HepG2 (cell line): ENCODE measurements at regions not wholly inside any gene's neighbourhood (a gene's known extent, or its start where the extent isn't known, plus 50 kb on each side); places are given as distances from the start of the nearest gene placed in this dataset.

Source experiments
- ATAC-seq: fragments of 200-7000 bp; cut with Tn5 transposase; 3 replicates; pipeline ENCODE4 v1.9.1; 2020; ENCODE audit warnings: mild to moderate bottlenecking, moderate library complexity
- BruUV-seq: library from RNA; stranded (reverse); fragments of 400-500 nt; replicated peaks from 2 replicates; lab custom pipeline; 2021; lab: Mats Ljungman, UMichigan
- CTCF ChIA-PET: fragments of 300-600 bp; formaldehyde crosslinking; extraction: SDS; loops from one replicate; lab custom pipeline; 2021; ENCODE audit warnings: low total read pairs, inconsistent platforms, low intra/inter-chr PET ratio; lab: Yijun Ruan, JAX
- POLR2A ChIA-PET: fragments of 350-600 bp; sonication (Branson Sonifier 250); formaldehyde crosslinking; loops from one replicate; lab custom pipeline; 2020; ENCODE audit warnings: antibody characterized with exemption, inconsistent platforms; lab: Yijun Ruan, JAX
- DNase-seq: peaks from one replicate; pipeline ENCODE4 v3.0.0-alpha.2; 2015; ENCODE audit warnings: low spot score
- FAIRE-seq: peaks from 3 replicates; lab custom pipeline; 2011; peaks lifted over from hg19 to GRCh38; lab: Jason Lieb, UNC
- H2AFZ ChIP-seq: one replicate; pipeline ENCODE4 v1.6.1; 2011; ENCODE audit warnings: low read length, inconsistent platforms
- H3K27ac ChIP-seq: fragments of 300-600 bp; 3 replicates; pipeline ENCODE4 v1.8.0; 2011; ENCODE audit warnings: mixed run types, mild to moderate bottlenecking, mixed read lengths, low read length, inconsistent platforms; ENCODE audit not compliant: insufficient read depth; ENCODE audit errors: extremely low read length
- H3K27me3 ChIP-seq, 2 experiments: fragments of 200-600 bp in 1 of 2; 2 replicates in 1 of 2; 3 replicates in 1 of 2; pipeline versions ENCODE4 v1.6.0 to v1.8.0; 2011; ENCODE audit warnings: low read length in 2 of 2, mild to moderate bottlenecking in 2 of 2, moderate library complexity in 2 of 2, inconsistent platforms in 1 of 2; ENCODE audit not compliant: insufficient read depth in 2 of 2, control insufficient read depth in 1 of 2
- H3K36me3 ChIP-seq, 2 experiments: fragments of 200-600 bp in 1 of 2; replicated peaks in 1 of 2; 2 replicates in 1 of 2; 3 replicates in 1 of 2; pipeline versions ENCODE4 v1.5.1 to v1.8.0; 2011; ENCODE audit warnings: low read length in 2 of 2, inconsistent platforms in 1 of 2; ENCODE audit not compliant: insufficient read depth in 2 of 2, control insufficient read depth in 1 of 2
- H3K4me1 ChIP-seq: 2 replicates; pipeline ENCODE4 v1.5.1; 2012; ENCODE audit warnings: low read length, inconsistent platforms; ENCODE audit not compliant: insufficient read depth
- H3K4me2 ChIP-seq: 2 replicates; pipeline ENCODE4 v1.6.0; 2011; ENCODE audit warnings: low read depth, low read length, inconsistent platforms
- H3K4me3 ChIP-seq, 3 experiments: fragments of 200-600 bp in 1 of 3; sonication (generic), shearing (Covaris generic) in 1 of 3; replicated peaks in 1 of 3; 2 replicates each; pipeline ENCODE4 v1.5.1; 2011 to 2016; ENCODE audit warnings: low read length in 3 of 3, inconsistent platforms in 2 of 3, low read depth in 2 of 3, mild to moderate bottlenecking in 2 of 3, control low read depth in 1 of 3, mixed read lengths in 1 of 3; ENCODE audit not compliant: insufficient read depth in 1 of 3
- H3K79me2 ChIP-seq: one replicate; pipeline ENCODE4 v1.6.1; 2011; ENCODE audit warnings: low read length, inconsistent platforms; ENCODE audit not compliant: insufficient read depth
- H3K9ac ChIP-seq: 2 replicates; pipeline ENCODE4 v1.6.0; 2011; ENCODE audit warnings: mild to moderate bottlenecking, low read depth, low read length, inconsistent platforms; ENCODE audit not compliant: insufficient read depth
- H3K9me3 ChIP-seq: 2 replicates; pipeline ENCODE4 v1.5.1; 2012; ENCODE audit warnings: mild to moderate bottlenecking, low read length
- H4K20me1 ChIP-seq: 2 replicates; pipeline ENCODE4 v1.6.0; 2011; ENCODE audit warnings: inconsistent platforms, mild to moderate bottlenecking, low read length, moderate library complexity; ENCODE audit not compliant: insufficient read depth
- AKAP8 ChIP-seq: sonication (generic); formaldehyde crosslinking; IDR thresholded peaks from 2 replicates; pipeline ENCODE4 v1.5.1; 2020; ENCODE audit warnings: mild to moderate bottlenecking, missing genetic modification reagents
- ASH2L ChIP-seq: fragments of 300-600, 200-600 bp; sonication (generic); IDR thresholded peaks from 2 replicates; pipeline ENCODE4 v1.7.0; 2017; ENCODE audit warnings: low read depth, mild to moderate bottlenecking, moderate library complexity, mixed read lengths, low read length; ENCODE audit not compliant: insufficient read length
- CENPX ChIP-seq: sonication (generic); formaldehyde crosslinking; IDR thresholded peaks from 2 replicates; pipeline ENCODE4 v1.9.0; 2021; ENCODE audit warnings: mild to moderate bottlenecking, missing genetic modification reagents, moderate library complexity
- CREB1 ChIP-seq, 2 experiments: fragments of 450-650 bp in 1 of 2; IDR thresholded peaks; 2 replicates each; pipeline ENCODE4 v1.6.1; 2016 to 2017; ENCODE audit warnings: control low read depth in 1 of 2, mild to moderate bottlenecking in 1 of 2, missing compliant biosample characterization in 1 of 2, missing genetic modification characterization in 1 of 2
- FOXK2 ChIP-seq: fragments of 450-650 bp; IDR thresholded peaks from 2 replicates; pipeline ENCODE4 v1.6.1; 2016
- GLI4 ChIP-seq: sonication (generic); formaldehyde crosslinking; IDR thresholded peaks from 2 replicates; pipeline ENCODE4 v1.5.1; 2020; ENCODE audit warnings: missing genetic modification reagents, mild to moderate bottlenecking, moderate library complexity, borderline replicate concordance
- HNRNPK ChIP-seq: fragments of 200-400 bp; formaldehyde crosslinking; IDR thresholded peaks from 2 replicates; pipeline ENCODE4 v1.6.1; 2018; ENCODE audit warnings: low read length, low read depth, moderate library complexity, mild to moderate bottlenecking; ENCODE audit not compliant: poor library complexity, severe bottlenecking
- RNF2 ChIP-seq: fragments of 450-650 bp; conservative IDR thresholded peaks from 2 replicates; pipeline ENCODE4 v1.6.1; 2016; ENCODE audit warnings: low read depth
- TBX3 ChIP-seq: fragments of 450-650 bp; IDR thresholded peaks from 2 replicates; pipeline ENCODE4 v1.6.1; 2017; ENCODE audit warnings: antibody characterized with exemption, mild to moderate bottlenecking, inconsistent platforms, borderline replicate concordance
- ZNF510 ChIP-seq: sonication (generic); formaldehyde crosslinking; IDR thresholded peaks from 2 replicates; pipeline ENCODE4 v1.4.0; 2020; ENCODE audit warnings: low read depth, mild to moderate bottlenecking, missing genetic modification reagents
- ZNF564 ChIP-seq: sonication (generic); formaldehyde crosslinking; IDR thresholded peaks from 2 replicates; pipeline ENCODE4 v1.8.1; 2023; ENCODE audit warnings: mild to moderate bottlenecking, missing genetic modification reagents
- ZNF839 ChIP-seq: sonication (generic); formaldehyde crosslinking; IDR thresholded peaks from 2 replicates; pipeline ENCODE4 v1.4.0; 2020; ENCODE audit warnings: missing genetic modification reagents, mild to moderate bottlenecking, borderline replicate concordance
- WGBS: methylation state at CpG from one replicate; pipeline ENCODE4 v1.1.6; 2017; ENCODE audit warnings: low lambda C conversion rate; 5-methylcytosine and 5-hydroxymethylcytosine counted together
- in situ Hi-C: cut with HindIII; loops from 2 replicates; pipeline ENCODE4 v1.10.0; 2017; ENCODE audit warnings: low pct_unique_long_range_greater_than_20kb; ENCODE audit not compliant: extremely low pct_ligation_motif_present
- intact Hi-C: fragments of 100-400 bp; cut with micrococcal nuclease; formaldehyde crosslinking; loops from one replicate; pipeline ENCODE4 v1.10.0; 2022; ENCODE audit not compliant: unreplicated experiment
- TF ChIP-seq, protein P1 (sequence below): sonication (generic); formaldehyde crosslinking; IDR thresholded peaks from 2 replicates; pipeline ENCODE4 v1.5.1; 2020; ENCODE audit warnings: mild to moderate bottlenecking, missing genetic modification reagents, moderate library complexity
- TF ChIP-seq, protein P2 (sequence below): fragments of 450-650 bp; IDR thresholded peaks from 2 replicates; pipeline ENCODE4 v1.6.1; 2016

- DNase-seq (no peak), ATAC-seq (no peak), FAIRE-seq (no peak)
- no peaks in the 10 kb centered on the region for H4K20me1 ChIP-seq
- H2AFZ ChIP-seq: no peak overlapping the region
- intact Hi-C loops (no loop called here), in situ Hi-C loops (no loop called here)
- H3K4me2 ChIP-seq: no peak overlapping the region
- CTCF ChIA-PET: no interaction called here
- no peak overlapping the region for H3K27ac ChIP-seq
- no TSS peak for BruUV-seq
- TF ChIP-seq AKAP8 (no peak), ASH2L (no peak), ZNF839 (CRISPR knock-in tag) (no peak), FOXK2 (no peak), HNRNPK (no peak), RNF2 (no peak), GLI4 (CRISPR knock-in tag) (no peak), ZNF510 (CRISPR knock-in tag) (no peak), TBX3 (no peak)
- WGBS: 2% methylated on average over 5 of the region's 5 CpGs
- H3K27me3 ChIP-seq: no peaks in the 10 kb centered on the region
- H3K4me1 ChIP-seq: no peaks in the 10 kb centered on the region
- H3K36me3 ChIP-seq: no peaks in the 10 kb centered on the region
- POLR2A ChIA-PET: no interaction called here
- 0 out of 2 replicates have a peak, but pooled peaks cover 3% of the 10 kb centered on the region for H3K9me3 ChIP-seq
- H3K4me3 ChIP-seq: no peak overlapping the region
- H3K9ac ChIP-seq: no peak overlapping the region
- no peaks in the 10 kb centered on the region for H3K79me2 ChIP-seq
Observed at GRCh38 chr2:106953779-106954178, 67.8 kb upstream of the ST6GAL2 start.

DNA sequence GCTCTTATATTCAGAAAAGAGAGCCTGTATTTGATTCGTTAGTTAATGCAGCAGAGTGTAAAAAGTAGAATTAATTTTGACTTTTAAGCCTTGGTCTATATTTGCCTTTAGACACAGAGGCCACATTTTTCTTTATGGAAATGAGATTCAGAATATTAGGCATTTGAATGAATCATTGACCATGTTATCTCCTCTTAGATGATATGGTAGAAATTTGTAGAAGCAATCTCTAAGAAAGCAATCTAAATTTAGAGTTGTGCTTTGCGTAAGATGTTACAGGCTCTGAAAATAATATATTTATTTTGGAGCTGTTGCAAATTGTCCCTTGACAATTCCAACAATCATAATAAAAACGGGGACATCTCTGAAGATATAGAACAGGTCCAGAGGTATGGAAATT is 68.3 kb upstream of the ST6GAL2 start:
- no peak for ATAC-seq
- intact Hi-C loops (no loop called here), in situ Hi-C loops (no loop called here)
- CTCF ChIA-PET: no interaction called here
- POLR2A ChIA-PET: no interaction called here
- DNase-seq: no peak
- Histone ChIP-seq H3K4me2 (no peak overlapping the region), H4K20me1 (no peaks in the 10 kb centered on the region), H3K27ac (no peak overlapping the region), H3K79me2 (no peaks in the 10 kb centered on the region), H3K9me3 (no peaks in the 10 kb centered on the region), H3K9ac (no peak overlapping the region), H3K27me3 (no peaks in the 10 kb centered on the region), H2AFZ (no peak overlapping the region), H3K4me1 (no peaks in the 10 kb centered on the region), H3K4me3 (no peak overlapping the region), H3K36me3 (no peaks in the 10 kb centered on the region)
- no peak for FAIRE-seq
- BruUV-seq: no TSS peak
- WGBS: 11% methylated on average over 3 of the region's 3 CpGs
- TF ChIP-seq TBX3: no peak
- TF ChIP-seq, protein P1, sequence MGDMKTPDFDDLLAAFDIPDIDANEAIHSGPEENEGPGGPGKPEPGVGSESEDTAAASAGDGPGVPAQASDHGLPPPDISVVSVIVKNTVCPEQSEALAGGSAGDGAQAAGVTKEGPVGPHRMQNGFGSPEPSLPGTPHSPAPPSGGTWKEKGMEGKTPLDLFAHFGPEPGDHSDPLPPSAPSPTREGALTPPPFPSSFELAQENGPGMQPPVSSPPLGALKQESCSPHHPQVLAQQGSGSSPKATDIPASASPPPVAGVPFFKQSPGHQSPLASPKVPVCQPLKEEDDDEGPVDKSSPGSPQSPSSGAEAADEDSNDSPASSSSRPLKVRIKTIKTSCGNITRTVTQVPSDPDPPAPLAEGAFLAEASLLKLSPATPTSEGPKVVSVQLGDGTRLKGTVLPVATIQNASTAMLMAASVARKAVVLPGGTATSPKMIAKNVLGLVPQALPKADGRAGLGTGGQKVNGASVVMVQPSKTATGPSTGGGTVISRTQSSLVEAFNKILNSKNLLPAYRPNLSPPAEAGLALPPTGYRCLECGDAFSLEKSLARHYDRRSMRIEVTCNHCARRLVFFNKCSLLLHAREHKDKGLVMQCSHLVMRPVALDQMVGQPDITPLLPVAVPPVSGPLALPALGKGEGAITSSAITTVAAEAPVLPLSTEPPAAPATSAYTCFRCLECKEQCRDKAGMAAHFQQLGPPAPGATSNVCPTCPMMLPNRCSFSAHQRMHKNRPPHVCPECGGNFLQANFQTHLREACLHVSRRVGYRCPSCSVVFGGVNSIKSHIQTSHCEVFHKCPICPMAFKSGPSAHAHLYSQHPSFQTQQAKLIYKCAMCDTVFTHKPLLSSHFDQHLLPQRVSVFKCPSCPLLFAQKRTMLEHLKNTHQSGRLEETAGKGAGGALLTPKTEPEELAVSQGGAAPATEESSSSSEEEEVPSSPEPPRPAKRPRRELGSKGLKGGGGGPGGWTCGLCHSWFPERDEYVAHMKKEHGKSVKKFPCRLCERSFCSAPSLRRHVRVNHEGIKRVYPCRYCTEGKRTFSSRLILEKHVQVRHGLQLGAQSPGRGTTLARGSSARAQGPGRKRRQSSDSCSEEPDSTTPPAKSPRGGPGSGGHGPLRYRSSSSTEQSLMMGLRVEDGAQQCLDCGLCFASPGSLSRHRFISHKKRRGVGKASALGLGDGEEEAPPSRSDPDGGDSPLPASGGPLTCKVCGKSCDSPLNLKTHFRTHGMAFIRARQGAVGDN (CRISPR knock-in tag): no peak
- TF ChIP-seq, protein P2, sequence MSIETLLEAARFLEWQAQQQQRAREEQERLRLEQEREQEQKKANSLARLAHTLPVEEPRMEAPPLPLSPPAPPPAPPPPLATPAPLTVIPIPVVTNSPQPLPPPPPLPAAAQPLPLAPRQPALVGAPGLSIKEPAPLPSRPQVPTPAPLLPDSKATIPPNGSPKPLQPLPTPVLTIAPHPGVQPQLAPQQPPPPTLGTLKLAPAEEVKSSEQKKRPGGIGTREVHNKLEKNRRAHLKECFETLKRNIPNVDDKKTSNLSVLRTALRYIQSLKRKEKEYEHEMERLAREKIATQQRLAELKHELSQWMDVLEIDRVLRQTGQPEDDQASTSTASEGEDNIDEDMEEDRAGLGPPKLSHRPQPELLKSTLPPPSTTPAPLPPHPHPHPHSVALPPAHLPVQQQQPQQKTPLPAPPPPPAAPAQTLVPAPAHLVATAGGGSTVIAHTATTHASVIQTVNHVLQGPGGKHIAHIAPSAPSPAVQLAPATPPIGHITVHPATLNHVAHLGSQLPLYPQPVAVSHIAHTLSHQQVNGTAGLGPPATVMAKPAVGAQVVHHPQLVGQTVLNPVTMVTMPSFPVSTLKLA: no peak
- TF ChIP-seq CENPX (CRISPR knock-in tag): no peak
- no peak for TF ChIP-seq ZNF564 (CRISPR knock-in tag)
- no peak for TF ChIP-seq CREB1 (IDR thresholded peaks at IDR 0.05)
- no peak for TF ChIP-seq CREB1 (CRISPR knock-in tag; IDR thresholded peaks at IDR 0.05)
